Posterior vena cava (tissue), 2 donors: ENCODE measurements at regions not wholly inside any gene's neighbourhood (a gene's known extent, or its start where the extent isn't known, plus 50 kb on each side); places are given as distances from the start of the nearest gene placed in this dataset.
A peak's percentile ranks its signal among the peaks of the same experiment; 100 is the strongest.
"Not testable (repeated sequence)": the region's sequence is repeated elsewhere in the genome, so short reads cannot be mapped to it uniquely, and the experiment has no call there.

ENCODE experiments used
- DNase-seq: peaks from one replicate; pipeline ENCODE4 v3.0.0-alpha.2; 2020; ENCODE audit warnings: low spot score
- intact Hi-C, 2 donors: fragments of 100-400 bp; cut with DNase I; formaldehyde crosslinking; loops; one replicate each; pipeline versions ENCODE4 v1.14.1 to v1.14.2; 2022 to 2023
- donor health status: DM: yes; HTN: yes; CAD: no.
- donor health status: DM: yes; HTN: yes; CAD: no.

DNA sequence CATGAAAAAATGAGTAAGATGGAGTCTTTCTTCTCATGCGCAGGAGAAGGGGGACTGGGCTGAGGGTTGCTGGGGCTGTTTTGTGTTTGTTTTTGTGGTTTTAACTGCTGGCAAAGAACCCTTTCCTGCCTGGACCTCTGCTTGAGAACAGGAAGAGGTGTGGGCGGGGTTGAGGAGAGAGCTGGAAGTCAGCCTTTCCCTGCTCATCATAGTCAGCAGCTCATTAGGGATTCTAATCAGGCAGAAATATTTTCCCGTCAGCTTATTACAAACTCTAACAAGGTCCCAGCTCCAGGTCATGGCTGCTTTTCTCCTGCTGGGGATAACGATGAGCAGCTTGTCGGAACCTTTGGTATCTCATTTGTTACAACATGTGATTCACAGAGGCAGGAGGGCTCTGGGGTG, 185.0 kb upstream of the NRXN3 start:
- DNase-seq, result no peak
- intact Hi-C loops, result no loop called here

DNA sequence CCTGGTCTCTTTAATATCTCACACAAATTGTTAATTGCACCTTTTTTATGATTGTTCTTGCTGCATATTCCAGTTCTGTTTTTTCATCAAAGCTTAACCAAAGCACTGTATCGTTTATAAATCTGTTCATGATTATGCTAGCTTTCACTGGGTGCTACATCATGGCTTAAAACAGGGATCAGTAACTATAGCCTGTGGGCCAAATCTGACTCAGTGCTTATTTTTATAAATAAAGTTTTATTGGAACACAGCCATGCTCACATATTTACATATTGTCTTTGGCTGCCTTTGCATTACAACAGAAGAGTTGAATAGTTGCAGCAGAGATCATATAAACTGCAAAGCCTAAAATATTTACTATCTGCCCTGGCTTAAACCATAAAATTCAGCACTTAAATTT, 183.4 kb upstream of the NRXN3 start:
- DNase-seq, result no peak
- intact Hi-C loops, result no loop called here

DNA sequence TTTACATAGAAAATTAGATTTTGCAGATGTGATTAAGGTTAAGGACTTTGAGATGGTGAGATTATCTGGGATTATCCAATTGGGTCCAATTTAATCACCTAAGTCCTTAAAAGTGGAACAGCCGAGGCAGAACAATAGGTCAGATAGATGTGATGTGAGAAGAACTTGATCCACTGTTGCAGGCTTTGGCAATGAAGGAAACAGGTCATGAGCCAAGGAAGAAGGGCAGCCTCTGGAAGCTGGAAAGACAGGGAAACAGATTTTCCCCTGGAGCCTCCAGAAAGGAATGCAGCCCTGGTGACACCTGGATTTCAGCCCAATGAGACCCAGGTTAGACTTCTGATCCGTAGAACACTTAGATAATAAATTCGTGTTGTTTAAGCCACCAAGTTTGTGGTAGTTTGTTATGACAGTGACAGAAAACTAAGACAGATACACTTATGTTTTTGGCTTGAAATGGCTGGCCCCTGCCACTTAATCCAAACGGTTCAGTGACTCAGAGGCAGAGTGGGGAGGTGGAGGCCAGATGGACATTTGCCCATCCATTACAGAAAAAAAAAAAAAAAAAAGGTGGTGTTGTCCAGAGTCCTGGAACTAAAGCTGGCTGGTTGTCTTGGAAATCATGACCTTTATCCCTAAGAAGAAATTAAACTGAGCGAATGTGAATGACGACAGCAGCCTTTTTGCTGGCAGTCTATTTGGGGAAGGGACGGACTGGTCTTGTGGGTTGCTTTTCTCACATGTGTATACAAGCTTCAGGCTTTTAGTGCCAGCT, 181.9 kb upstream of the NRXN3 start:
- intact Hi-C loops, result no loop called here
- DNase-seq, result no peak

DNA sequence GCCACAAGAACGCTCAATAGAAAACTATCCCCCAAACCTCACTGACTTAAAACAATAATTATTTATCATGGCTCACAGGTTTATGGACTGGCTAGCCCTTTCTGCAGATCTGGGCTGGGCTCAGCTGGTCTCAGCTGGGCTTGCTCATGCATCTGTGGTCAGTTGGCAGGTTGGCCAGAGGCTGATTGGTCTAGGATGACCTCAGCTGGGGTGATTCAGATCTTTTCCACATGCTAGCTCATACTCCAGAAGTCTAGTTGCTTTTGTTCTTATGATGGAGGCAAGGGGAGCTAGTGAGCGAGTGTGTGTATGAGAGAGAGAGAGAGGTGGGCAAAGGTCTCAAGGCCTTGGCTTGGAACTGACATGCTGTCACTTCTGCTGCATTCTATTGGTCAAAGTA, 181.2 kb upstream of the NRXN3 start:
- DNase-seq, result peak; percentile 90
- intact Hi-C loops, result no loop called here

DNA sequence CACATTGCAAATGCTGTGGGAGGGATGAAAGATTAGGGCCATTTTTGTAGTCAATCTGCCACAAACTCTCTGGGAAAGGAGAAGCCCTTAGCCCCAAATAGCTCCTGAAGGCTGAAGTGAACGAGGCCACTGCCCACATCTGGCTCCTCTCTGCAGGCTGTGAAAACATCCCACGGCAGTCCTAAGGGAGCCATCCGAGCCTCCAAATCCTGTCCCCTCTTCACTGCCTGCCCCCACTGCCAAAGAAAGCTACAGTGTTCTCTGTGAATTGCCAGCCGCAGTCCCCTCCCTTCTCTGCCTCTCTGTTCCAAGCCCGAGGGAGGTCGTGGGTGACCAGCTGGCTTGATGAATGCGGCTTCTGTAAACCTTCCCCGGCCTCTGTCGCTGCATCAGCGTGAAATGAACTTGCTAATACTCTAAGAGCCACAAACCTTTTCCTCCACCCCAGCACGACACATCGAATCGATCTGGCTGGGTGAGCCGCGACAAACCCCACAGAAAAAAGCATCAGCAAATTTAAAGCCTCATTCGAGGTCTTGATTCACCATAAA, 180.7 kb upstream of the NRXN3 start:
- intact Hi-C loops, result no loop called here
- no peak for DNase-seq

DNA sequence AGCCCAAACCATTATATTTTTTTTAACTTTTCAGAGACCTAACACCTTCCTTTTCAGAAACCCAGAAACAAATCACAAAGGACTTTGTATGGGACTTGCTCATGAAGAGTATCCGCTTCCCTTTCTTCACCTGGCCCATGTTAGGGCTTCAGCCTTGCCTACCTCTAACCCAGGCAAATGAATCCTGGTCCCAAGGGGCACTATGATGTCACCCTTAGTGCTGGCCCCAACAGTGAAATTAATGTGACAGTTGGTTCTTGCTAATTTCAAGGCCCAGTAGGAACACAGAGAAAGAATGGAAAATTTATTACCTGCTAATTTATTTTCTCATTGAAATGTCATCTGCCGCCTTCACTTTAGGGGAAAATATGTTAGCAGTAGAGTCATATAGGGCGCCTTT, 179.8 kb upstream of the NRXN3 start:
- intact Hi-C loops, result no loop called here
- DNase-seq, result no peak

DNA sequence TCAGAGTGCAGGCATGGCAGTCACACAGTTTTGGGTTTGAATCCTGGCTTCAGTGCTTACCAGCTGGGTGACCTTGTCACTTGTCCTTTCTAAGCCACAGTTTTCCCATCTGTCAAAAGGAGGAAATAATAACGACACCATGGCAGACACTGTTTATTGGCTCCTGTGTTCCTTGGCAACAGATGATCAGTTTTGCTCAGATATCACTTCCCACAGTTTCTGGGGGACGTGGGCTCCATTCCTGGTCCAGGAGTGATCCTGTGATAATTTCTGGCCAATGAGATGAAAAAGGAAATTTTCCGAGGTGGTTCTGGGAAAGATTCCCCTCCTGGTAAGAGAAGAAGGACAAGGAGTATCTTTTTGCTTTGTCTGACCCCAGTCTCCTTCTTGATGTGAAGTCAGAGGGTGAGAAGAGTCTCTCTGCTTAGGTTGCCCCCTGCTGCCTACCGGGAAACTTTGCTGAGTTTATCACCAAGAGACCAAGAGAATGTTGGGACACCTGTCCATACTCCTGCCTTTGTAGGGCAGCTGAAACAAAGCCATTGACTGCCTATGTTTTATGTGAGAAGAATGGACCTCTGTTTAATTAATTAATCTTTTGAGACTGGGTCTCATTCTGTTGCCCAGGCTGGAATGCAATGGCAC, 178.9 kb upstream of the NRXN3 start:
- intact Hi-C loops, result no loop called here
- no peak for DNase-seq

DNA sequence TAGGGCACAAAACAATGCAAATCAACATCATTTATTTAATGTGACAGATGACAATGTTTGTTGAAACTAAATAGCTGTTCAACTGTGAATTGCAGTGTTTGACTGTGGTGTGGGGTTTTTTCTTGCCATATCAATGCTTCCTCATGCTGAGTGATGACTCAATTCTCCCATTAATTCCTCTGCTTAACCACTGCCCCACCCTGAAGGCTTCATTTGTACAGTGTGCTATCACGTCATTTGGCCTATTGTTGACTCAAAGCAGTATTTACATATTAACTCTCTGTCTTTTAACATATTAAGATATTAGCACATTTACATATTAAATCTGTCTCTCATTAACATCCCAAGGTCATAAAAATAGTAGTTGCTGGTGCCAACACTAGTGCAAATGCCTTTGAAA, 164.8 kb upstream of the NRXN3 start:
- intact Hi-C loops, result no loop called here
- no peak for DNase-seq

DNA sequence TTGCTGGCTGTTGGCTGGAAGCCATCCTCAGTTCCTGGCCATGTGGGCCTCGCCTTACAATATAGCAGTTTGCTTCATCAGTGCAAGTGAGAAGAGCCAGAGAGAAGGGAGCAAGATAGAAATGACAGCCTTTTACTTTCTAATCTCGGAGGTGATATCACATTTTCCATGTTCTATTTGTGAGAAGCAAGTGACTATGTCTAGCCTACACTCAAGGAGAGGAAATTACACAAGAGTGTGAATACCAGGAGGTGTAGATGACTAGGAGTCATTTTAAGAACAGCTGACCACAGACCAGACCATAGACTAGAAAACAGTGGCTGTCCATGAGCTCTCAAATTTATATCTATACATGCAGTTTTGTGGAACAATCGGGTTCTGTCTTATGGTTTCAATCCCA, 163.0 kb upstream of the NRXN3 start:
- intact Hi-C loops, result no loop called here
- DNase-seq, result no peak

DNA sequence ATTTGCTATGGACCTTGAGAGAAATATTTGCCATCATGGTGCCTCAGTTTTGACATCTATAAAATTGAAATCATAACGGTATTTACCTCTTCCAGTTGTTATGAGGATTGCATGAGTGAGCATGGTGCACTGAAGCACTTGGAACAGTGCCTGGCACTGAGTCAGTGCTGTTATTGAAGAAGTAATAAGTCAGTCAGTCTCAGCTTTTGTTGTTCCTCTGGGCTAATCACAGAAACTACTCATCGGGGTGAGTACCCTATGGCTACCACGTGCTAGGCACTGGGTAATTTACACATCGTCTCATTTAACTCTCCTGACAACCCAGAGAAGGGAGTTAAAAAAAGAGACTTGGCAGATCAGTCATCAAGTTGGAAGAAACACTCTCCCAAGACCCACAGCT, 159.5 kb upstream of the NRXN3 start:
- no peak for DNase-seq
- intact Hi-C loops, result no loop called here

DNA sequence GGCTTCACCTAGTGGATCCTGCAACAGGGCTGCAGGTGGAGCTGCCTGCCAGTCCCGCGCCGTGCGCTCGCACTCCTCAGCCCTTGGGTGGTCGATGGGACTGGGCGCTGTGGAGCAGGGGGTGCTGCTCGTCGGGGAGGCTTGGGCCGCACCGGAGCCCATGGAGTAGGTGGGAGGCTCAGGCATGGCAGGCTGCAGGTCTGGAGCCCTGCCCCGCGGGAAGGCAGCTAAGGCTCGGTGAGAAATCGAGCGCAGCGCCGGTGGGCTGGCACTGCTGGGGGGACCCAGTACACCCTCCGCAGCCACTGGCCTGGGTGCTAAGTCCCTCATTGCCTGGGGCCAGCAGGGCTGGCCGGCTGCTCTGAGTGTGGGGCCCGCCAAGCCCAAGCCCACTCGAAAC, 156.3 kb upstream of the NRXN3 start:
- DNase-seq, intact Hi-C loops: not testable (repeated sequence)

DNA sequence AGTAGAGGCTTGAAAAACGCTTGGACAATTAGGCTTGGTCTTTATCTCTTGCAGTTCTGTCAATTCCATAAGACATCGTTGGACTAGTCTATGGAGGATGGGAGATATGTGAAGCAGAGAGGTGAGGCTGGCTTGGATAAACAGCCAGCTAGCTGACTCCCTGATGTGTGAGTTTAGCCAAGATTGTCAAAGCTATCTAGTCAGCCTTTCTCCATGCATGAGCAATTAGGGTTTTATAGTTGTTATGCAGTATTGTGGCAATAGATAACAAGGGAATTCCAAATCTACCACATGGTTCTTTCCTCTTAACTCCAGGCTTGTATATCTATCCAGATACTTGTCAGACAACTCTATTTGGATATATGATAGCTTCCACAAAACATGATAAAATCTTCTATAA, 153.6 kb upstream of the NRXN3 start:
- intact Hi-C loops, result no loop called here
- no peak for DNase-seq

DNA sequence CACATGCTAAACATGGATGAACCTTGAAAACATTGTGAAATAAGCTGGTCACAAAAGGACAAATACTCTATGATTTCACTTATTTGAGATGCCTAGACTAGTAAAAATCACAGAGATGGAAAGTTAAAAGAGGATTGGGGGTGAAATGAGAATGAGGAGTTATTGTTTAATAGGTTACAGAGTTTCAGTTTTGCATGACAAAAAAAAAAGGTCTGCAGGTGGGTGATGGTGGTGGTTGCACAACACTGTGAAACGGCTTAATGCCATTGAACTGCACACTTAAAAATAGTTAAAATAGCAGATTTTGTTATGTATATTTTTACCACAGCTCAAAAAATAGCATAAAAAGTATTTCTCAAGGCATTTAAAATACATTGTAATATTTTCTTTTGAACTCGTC, 151.9 kb upstream of the NRXN3 start:
- DNase-seq, result no peak
- intact Hi-C loops, result no loop called here

DNA sequence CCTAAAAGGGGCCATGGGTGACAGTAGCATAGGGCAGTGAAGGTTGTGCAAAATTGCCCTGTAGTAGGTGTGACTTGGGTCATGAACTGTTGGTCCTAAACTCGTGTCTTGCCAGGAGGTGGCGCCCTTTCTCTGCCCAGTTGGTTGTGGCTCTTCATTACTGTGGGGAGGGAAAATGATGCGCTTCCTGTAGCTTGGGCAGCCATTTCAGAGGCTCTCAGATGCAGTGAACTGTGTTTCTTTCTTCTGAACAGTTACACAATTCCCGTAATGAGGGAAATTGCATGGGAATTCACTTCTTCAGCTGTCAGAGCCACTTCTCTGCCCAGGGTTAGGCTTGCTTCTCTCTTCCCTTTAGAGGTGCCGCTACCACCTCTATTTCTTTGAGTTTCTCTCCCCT, 148.1 kb upstream of the NRXN3 start:
- intact Hi-C loops, result no loop called here
- no peak for DNase-seq

DNA sequence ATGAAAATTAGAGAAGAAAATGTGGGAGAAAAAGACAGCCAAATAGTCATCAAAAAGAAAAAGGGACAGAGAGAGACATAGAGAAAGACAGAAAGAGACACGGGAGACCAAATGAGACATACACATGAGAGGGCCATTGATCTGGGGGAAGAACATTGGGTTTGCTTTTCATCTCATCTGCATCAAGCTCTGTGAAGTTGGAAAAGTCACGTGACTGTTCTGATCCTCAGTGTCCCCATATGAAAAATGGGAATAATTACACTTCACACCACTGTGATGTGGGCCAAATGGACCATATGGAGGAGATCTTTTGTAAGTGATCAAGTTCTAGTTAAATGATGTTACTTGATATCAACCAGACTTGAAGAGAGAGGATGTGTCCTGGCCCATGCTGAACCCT, 147.1 kb upstream of the NRXN3 start:
- intact Hi-C loops, result no loop called here
- no peak for DNase-seq

DNA sequence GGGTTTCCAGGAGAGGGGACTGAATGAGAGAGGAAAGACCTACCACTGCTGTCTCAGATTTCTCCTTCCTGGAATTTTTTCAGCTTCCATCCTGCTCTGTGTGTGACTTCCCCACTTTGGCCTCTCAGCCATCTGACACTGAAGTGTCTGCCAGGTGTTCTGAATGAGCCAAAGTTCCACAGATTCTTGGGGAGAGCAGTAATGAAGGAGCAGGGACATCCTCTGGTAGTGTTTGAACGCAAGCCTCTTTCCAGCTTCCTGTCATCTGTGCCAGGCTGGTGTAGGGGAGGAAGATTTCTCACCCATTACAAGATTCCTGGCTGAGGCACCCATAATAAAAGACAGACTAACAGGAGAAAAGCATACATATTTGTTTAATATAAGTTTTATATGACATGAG, 141.7 kb upstream of the NRXN3 start:
- intact Hi-C loops, result no loop called here
- no peak for DNase-seq

DNA sequence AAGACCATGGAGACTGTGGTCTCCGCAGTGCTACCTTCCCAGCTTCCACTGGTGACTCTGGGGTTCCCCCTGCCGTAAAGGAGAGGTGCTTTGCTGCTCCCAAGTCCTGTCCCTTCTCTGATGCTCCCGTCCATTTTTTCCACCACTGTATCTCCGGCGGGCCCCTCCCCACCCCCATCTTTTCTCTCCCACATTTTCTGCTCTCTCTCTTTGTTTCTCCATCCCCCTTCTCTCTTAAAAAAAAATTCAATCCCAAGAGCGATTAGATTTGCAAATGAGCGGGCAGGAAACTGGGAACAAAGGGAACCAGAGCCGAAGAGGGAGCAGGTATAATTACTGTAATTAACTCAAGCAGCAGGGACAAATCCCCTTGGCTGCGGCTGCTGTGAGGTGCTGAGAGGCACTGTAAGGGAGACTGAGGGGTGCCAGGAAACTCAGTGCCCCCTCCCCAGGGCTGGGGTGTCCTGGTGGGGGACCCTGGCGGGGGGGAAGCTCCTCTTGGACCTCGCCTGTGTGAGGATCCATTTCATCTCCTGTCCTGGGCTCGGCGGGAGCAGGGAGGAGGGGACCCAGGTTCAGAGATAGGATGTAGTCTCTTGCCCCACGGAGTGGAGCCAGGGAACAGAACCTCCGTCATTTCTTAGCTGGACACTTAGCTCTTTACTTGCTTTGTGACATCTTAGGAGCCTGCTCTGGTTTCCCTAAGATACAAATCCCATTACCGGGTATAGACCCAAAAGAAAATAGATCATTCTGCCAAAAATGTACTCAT, 140.4 kb upstream of the NRXN3 start:
- intact Hi-C loops, result no loop called here
- DNase-seq, result no peak

DNA sequence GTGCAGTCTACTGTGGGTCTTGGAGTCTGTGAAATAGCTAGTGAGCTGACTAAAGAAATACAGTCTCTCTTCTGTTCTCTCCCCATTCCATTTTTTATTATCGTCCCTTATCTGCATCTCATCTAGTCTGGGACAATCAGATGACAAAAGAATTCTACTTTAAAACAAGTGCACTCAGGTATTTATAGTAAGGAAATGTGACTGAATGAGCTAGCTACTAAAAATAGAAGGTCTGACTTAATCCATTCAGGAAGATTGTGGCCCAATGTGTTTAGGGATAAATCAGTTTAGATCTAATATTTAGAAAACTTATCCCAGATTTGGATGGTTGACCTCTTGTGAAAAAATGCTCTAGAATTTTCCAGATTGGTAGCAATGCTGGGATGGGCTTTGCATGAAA, 126.8 kb upstream of the NRXN3 start:
- intact Hi-C loops, result no loop called here
- DNase-seq, result no peak

DNA sequence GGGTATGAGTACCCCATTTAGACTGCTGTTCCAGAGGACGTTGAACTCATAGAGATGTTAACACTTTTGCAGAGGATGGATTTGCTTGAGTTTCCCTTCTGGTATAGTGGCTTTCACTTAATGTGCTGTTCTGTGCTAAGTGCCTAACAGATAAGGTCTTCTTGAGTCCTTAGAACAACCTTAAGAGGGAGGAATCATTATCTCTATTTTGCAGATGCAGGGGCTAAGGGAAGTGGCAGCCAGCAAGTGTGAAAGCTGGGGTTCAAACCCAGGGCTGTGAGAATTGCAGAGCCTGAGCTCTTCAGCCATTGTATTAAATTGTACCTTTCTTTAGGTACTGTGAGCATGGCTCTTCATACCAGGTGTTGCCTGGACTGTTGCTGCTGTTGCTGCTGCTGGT, 122.1 kb upstream of the NRXN3 start:
- intact Hi-C loops, result no loop called here
- DNase-seq, result no peak

DNA sequence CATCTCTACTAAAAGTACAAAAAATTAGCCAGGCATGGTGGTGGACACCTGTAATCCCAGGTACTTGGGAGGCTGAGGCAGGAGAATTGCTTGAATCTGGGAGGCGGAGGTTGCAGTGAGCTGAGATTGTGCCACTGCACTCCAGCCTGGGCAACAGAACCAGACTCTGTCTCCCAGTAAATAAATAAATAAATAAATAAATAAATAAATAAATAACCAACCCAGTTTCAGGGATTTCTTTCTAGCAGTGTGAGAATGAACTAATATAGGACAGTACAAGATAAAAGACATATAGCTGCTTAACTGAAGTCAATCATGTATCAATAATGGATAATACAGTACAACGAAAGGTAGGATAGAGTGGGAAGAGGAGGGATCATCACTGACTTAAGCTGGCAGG, 113.3 kb upstream of the NRXN3 start:
- intact Hi-C loops, DNase-seq: not testable (repeated sequence)
